ENCODE measurements at regions not wholly inside any gene's neighbourhood (a gene's known extent, or its start where the extent isn't known, plus 50 kb on each side); places are given as distances from the start of the nearest gene placed in this dataset.
A peak's percentile ranks its signal among the peaks of the same experiment; 100 is the strongest.

DNA sequence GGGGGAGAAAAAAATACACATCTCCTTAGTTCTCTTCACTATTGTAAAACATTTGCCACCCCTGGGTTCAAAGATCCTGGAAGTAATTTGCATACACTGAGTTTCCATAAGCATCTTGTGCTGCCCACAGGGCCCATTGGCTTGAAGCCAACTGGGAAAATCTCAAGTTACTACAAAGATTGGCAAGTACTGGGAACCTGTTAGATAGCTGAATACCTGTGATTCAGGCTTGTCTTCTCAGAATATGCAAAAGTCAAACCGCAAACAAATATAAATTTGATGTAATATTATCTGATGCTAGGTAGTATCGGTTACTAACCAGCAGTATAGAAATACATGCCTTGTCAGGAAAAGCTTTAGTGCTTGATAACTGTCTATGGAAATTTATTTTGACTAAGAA lies 156.9 kb upstream of the FST start:
- peak overlapping the region in 3 of 21 experiments; percentile 25 to 48 (median 45) for H3K27ac ChIP-seq

DNA sequence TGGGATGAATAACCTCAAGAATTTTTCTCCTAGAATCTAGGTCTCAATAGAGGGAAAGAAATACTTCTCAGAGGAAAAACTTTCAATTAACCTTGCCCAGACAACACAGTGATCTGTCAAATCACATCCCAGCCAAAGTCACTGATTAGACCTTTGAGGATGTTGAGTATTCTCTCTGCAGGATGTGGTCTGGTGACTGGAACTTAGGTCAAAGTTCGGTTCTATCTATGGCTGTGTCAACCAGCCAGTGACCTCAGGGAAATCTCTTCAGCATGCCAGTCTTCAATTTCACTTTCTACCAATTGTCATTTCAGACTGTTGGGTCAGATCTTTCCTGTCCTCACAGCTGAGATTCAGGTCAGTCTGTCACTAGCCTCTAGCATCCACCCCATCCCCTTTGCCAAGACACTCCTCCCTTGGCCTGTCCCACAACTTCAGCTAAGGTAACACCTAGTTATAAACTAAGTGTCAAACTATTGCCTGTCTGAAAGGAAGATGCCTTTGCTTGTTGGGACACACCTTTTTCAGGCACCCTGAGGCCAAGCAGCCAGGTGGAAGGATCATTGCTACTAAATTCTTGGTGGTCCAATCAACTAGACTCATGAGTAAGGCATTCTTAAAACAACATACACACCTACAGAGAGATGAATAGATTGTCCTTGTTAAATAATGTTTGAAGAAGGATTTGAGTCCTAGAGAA lies 156.3 kb upstream of the FST start:
- H3K27ac ChIP-seq: peak overlapping the region in 6 of 21 experiments; percentile 25 to 75 (median 51)
- H3K4me3 ChIP-seq: no peak overlapping the region

More for the DNA sequence above, 156.9 kb upstream of the FST start:
- no peak overlapping the region for H3K4me3 ChIP-seq

DNA sequence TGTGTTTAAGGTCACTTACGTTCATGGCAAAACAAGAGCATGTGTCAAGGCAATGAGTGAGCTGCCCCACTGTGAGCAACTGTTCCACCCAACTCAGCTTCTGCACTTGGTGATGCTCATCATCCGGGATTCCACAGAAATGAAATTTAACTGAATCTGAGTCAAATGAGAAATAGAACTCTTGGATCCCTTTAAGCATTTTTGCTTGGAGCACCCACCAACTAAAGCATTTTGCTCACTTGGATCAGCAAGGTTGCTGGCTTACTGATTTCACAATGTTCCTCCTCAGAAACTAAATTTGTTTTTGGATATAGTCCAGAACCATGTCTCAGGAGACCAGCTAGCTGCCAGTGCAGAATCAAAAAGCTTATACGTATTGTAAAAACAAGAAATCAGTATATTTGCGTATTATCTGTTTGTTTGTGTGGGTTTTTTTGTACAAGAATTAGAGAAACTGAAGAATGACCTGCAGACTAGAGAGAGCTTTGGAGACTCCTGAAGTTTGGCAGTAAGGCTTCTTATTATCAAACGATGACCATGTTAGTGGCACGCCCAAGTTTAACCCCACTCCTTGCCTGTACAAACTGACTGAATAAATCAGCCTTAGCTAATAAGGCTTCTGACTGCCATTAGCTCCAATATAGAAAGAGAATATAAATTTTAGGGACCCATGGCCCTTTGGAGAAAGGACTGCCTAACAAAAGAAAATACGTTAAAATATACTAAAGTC lies 153.8 kb upstream of the FST start:
- H3K27ac ChIP-seq: peak overlapping the region in 1 of 21 experiments; percentile 32
- H3K4me3 ChIP-seq: no peak overlapping the region

DNA sequence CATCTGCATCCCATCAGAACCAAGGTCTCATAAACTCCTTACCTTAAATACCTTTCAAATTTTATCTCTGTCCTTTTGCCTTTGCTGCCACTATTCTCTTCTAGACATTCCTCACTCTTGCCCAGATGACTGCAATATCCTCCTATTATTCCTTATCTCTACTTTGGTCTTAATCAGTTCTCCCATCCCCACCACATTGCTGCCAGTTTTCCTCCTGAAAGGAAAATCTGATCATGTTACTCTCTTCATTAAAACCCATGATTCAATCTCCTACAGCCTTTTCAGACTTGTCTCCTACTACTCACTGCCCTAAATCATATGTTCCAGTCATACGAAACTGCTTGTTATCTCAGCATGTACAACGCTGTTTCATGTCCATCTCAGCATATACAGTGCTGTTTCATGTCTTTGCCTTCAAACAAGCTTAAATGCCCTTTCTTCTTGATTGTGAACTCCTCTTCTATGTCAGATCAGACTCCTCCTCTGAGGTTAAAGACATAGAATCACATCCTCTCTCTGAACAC lies 152.6 kb upstream of the FST start:
- no peak overlapping the region for H3K4me3 ChIP-seq
- H3K27ac ChIP-seq: no peak overlapping the region

DNA sequence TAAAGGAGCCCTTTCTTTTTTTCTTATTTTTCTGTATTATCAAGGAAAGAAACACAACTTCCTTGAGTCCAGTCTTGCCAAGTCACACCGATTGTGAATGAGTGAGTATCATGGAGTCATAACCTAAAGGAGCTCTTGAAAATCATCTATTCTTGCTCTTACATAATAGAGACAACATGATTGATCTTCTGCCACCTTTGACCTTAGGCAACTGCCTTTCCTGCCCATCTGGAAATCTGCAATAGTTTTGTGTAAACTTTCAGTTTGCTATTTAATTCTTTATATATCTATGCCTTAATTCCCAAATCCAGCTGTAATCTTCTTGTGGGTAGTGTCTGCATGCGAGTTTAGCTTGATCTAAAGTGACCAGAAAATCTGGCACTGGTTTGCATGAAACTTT lies 149.9 kb upstream of the FST start:
- H3K4me3 ChIP-seq: no peak overlapping the region
- no peak overlapping the region for H3K27ac ChIP-seq

DNA sequence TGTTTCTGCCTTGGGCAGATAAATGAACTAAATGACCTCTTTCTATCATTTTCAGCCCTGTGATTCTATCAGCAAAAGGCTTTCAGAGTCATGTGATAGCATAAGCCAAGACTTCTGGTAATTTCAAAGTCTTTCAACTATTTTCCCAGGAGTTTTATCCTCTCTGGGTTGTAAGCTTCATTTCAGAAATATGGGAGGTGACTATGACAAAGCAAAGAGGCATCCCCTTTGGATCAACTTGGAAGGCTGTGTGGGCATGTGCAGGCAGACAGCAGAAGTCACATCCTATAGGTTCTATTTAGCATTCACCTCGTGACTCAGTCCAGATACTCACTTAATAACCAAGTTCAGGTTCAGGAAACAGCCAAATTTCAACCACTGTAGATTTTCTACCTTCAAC lies 149.0 kb upstream of the FST start:
- H3K27ac ChIP-seq: peak overlapping the region in 4 of 21 experiments; percentile 30 to 67 (median 34)

DNA sequence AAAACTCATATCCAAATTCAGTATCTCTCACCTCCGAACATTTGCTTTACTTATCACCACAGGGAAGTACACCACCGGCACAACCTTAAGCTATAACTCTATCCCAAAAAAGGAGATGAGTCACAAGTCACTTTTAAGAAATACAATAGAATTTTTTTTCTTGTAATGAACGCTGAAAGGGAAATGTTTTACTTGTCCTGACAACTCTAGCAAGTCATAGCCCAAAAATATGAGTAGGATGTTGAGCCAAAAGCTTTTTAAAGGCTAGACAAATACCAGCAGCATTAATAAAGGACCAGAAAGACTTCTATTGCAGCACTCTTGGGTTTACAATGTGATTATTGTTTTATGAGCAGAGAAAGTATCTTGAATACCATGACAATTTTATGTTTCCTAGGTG lies 147.3 kb upstream of the FST start:
- H3K4me3 ChIP-seq: no peak overlapping the region
- H3K27ac ChIP-seq: peak overlapping the region in 12 of 21 experiments; percentile 9 to 67 (median 38)

More for the DNA sequence above, 149.0 kb upstream of the FST start:
- H3K4me3 ChIP-seq: no peak overlapping the region

DNA sequence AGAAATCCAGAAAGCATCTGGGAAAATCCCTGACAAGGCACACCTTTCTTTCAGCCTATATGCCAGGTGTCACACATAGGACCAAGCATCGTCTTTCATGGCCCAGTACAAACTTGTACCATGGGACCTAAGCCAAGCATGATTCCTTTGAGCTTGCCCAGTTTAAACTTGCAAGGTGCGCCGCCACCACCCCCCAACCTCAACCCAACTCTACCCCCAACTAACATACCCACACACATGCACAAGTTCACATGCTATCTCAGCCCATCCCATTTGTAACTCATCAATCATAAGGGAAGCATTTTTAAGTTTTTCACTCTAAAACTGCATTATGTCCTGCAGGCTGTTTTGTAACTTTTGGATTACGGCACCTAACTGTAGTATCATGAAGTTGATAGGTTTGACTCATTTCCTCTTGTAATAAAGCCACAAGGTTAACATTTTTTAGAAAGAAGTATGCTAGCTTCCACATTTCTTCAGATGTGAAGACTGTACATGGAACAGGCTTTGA lies 145.9 kb upstream of the FST start:
- Histone ChIP-seq H3K27ac (peak overlapping the region in 1 of 21 experiments; percentile 24), H3K4me3 (no peak overlapping the region)

DNA sequence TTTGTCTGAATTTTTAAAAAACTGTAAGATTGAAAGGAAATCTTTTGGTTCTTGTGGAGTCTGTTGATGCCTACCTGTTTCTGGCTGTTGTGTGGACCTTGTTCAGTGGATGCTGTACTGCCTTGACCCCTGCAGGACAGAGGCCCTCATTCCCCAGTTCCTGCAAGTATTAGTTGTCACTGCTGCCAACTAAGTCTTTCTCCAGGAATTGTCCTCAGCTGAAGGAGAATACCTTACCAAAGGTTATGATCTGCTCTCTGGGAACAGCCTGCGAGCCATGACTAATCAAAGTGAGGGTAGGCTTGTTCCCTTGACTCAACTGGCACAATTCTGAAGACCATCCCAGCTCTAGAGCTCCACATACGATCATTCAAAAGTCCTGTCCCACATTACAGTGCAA lies 145.3 kb upstream of the FST start:
- H3K27ac ChIP-seq: peak overlapping the region in 1 of 21 experiments; percentile 3
- H3K4me3 ChIP-seq: no peak overlapping the region

DNA sequence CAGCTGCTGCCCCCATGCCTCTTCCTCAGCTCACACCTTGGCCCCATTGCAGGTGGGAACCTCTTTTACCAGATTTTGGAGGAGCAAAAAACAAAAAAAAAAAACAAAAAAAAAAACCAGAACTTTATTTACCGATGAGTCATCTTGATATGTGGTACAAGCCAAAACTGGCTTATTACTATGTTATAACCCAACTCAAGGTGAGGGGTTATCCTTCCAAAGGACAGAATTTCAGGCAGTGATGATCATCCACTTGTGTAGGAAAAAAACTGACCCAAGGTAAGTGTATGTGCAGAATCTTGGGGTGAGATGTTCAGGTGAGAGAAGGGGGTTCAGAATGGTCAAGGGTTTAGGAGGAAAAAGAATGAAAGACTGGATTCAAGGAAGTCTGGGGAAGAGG lies 142.6 kb upstream of the FST start:
- H3K4me3 ChIP-seq: no peak overlapping the region
- no peak overlapping the region for H3K27ac ChIP-seq

DNA sequence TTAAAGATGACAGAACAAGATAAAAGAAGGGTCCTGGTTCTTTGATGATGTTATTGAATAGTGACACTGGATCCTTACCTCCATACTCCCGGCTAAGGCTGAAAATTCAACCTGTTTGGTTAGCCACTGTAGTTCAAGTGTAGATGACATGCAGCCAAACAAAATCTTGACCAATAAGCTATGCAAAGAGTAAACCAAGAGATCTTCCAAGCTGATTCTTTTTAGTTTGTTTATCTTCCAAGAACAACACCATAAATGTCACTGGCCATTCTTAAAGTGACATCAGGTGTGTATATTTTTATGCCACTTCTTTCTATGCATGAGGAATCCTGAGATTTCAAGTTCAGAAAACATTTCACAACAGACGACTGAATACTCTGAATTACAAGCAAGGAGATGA lies 141.5 kb upstream of the FST start:
- H3K4me3 ChIP-seq: no peak overlapping the region
- no peak overlapping the region for H3K27ac ChIP-seq

DNA sequence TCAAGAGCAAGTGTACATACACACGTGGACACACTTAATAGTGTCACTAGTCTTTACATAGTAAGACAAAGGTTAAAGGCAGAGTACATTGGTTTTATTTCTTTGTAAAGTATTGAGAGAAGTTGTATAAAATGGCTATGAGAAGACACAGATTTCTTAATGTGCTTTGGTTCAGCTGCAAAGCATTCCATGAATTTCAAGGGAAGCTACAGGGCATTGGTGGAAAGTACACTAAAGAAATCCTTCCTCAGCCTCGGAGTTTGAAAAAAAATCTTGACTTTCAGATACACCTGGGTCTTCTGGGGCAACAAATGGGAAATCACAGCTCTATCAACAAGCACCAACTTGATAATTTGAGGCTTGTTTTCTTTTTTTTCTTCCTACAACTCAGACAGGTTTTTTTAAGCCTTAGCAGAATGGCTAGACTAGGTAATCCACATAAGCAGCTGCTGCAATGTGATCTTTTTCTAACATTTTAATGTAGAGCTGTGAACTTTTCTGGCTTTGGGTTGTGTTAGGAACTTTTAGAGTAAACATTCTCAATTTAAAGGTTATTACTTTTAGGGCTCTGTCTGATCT lies 140.4 kb upstream of the FST start:
- no peak overlapping the region for H3K4me3 ChIP-seq
- no peak overlapping the region for H3K27ac ChIP-seq

DNA sequence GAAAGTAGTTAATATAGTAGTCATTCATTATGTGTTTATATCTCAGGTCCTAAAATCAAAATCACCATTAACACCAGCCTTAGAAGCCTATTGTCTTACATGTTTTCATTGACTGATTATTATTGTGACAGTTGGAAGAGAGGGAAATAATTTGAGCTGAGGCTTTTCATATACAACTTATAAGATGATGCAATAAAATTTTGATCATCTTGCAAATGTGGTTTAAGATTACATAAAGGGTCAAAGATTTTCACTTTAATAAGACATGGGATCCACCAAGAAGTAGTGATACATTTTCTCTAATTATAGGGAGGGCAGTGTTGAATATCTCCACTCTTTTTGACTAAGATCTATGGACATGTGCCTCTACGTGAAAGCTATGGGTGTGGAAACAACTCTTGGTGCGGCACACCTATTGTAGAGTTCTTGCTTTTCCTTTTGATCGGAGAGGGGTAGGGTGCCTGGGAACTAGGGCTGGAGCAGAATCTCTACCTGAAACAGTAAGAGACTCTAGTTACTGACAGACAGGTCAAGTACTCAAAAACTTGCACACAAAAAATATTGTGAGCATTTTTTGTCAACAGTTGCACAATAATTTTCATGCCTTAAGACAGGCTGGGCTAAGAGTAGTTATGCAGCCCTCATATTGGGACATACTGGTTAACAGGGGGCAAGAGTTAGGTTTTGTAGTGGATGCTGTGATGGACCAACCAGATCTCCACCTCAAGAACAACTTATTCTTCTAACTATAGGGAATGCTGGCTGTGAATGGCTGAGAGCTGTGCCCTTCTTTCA lies 139.3 kb upstream of the FST start:
- no peak overlapping the region for H3K27ac ChIP-seq
- H3K4me3 ChIP-seq: no peak overlapping the region

DNA sequence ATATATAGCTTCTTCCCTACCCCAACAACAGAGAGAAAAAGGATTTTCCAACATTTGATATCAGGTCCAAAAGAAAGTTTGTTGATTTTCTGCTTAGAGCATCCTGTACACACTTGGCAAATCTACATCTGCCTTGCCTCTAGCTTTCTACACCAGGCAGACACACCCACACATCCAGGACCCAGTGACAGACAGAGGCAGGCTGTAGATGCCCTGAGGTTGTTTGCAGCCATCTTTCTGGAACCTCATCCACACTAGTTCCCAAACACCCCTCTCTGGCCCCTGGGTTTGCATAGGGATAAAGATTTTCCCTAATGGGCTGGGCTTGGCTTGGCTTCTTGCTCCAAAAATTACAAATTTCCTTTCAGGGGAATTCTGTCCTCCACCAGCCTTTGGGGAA lies 138.2 kb upstream of the FST start:
- H3K27ac ChIP-seq: no peak overlapping the region
- H3K4me3 ChIP-seq: no peak overlapping the region

DNA sequence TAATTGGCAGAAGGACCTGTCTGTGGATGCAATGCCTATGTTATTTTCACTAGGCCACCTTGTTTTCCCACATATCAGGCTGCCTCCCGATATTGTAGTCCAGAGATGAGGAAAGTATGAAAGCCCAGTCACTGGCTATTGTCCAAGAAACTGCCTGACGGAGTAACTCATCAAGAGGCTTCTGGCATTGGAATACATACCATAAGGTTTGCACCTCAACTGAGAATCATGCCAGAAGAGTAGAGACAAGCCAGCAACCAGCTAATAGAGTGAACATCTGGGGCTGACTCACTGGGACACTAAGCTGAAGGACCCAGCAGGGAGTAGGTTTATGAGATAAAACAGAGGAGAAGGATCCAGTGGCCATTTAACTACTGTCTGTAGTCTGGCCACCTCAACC lies 137.2 kb upstream of the FST start:
- no peak overlapping the region for H3K27ac ChIP-seq
- H3K4me3 ChIP-seq: no peak overlapping the region

DNA sequence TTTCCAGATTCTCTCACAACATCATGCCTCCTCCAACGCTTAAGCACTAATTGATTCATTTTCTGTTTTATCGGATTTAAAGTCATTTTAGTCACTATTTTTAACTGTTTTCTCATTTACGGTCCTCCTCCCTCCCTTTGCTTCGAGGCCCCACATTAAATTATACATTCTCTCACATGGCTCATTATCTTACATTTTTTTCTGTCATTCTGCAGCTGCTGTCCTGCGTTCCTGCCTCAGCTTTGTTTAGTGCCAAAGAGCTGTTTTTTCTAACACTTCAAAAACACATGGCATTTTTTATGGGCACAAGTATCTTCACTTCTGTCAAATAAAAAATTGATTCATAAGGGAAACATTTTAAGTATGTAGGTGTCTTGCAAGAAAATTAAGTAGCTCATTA lies 130.1 kb upstream of the FST start:
- H3K27ac ChIP-seq: no peak overlapping the region
- H3K4me3 ChIP-seq: no peak overlapping the region

DNA sequence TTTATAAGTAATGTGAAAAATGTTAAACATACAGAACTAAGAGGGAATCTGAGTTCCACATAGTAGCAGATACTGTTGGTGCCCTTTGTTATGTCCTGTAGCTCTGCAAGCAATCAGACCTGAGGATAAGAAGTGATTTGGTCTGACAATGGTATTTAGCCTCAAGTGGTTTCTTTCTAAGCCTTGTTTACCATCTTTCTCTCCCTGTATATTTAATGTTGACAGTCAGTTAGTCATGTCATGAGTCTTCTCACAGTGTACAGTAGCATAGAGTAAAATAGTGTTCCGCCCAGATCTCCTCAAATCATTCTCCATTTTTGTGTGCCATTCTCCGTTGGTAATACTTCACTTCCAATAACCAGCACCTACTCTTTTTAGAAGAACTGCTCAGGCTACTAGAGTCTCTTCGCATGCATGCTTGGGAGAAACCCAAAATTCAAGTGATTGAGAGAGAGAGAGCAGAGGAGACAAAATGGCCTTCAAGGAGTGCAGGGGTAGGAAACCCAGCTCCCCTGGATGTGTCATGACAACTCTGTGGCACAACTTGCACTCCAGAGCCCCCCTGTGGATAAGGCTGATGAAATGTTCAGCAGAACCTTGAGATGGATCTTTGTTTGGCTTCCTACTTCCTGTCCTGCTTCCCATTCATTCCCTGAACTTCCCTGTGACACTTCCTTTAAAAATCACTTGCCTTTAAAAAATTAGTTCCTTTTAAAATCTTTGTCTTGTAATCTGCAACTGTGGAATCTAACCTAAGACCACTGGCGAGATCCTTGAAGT lies 129.2 kb upstream of the FST start:
- no peak overlapping the region for H3K4me3 ChIP-seq

DNA sequence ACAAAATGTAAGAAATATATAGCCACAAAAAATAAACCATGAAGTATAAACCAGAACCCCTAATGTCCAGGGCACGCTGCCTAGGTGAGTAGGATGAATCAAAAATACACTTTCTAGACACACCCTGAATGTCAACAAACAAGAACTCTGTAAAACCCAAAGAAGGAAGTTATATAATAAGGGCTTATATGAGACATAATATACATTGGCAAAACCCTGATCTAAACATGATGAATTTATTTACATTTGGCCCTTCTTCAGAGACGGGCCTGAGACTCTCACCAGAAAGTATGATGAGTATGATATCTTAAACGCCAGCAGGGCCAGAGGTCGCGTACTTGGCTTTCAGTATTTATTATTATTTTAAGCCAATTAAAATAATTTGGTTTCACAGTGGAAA lies 125.1 kb upstream of the FST start:
- no peak overlapping the region for H3K27ac ChIP-seq
- no peak overlapping the region for H3K4me3 ChIP-seq

More for the DNA sequence above, 129.2 kb upstream of the FST start:
- no peak overlapping the region for H3K27ac ChIP-seq

DNA sequence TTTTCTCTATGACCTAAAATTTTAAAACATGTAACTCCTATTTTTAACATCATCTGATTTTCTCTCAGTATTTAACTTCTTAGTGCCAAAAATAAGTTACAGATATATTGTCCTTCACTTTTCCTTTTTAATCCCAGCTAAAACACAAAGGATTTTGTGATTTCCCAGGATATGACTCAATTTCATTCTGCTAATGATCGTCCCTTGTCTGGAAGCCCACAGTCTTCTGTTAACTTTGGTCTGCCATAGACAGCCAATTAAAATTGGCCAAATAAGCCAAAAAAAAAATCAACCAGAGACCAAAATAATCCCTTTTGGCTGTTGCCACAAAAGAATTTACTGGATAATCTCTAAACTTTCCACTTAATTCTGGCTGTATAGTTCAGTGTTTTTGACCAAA lies 124.5 kb upstream of the FST start:
- H3K4me3 ChIP-seq: no peak overlapping the region
- no peak overlapping the region for H3K27ac ChIP-seq

Measured in skin epidermis (tissue), 12 donors.